Neural cell (in vitro differentiated cells): ENCODE measurements at regions not wholly inside any gene's neighbourhood (a gene's known extent, or its start where the extent isn't known, plus 50 kb on each side); places are given as distances from the start of the nearest gene placed in this dataset.

ENCODE experiments used
- H2AFZ ChIP-seq: fragments of 200-600, 300-800 bp; sonication (generic), shearing (Covaris generic); 2 replicates; pipeline ENCODE4 v1.6.0; 2014; ENCODE audit warnings: low read depth, mild to moderate bottlenecking, antibody characterized with exemption, low read length, moderate library complexity
- H3F3A ChIP-seq: fragments of 200-600 bp; shearing (Covaris generic); 2 replicates; pipeline ENCODE4 v1.6.1; 2016; ENCODE audit warnings: mild to moderate bottlenecking, moderate library complexity, mixed read lengths, antibody characterized with exemption, low read length; ENCODE audit not compliant: insufficient read depth, poor library complexity, severe bottlenecking
- H3K27ac ChIP-seq: fragments of 200-600, 300-800 bp; sonication (generic), shearing (Covaris generic); 2 replicates; pipeline ENCODE4 v1.5.1; 2014; ENCODE audit warnings: mild to moderate bottlenecking, low read length, moderate library complexity
- H3K27me3 ChIP-seq: fragments of 300-800, 200-600 bp; sonication (generic), shearing (Covaris generic); 2 replicates; pipeline ENCODE4 v1.6.0; 2014; ENCODE audit warnings: mild to moderate bottlenecking, low read depth, low read length, moderate library complexity; ENCODE audit not compliant: insufficient read depth
- H3K36me3 ChIP-seq: fragments of 300-800, 200-600 bp; sonication (generic), shearing (Covaris generic); 2 replicates; pipeline ENCODE4 v1.5.1; 2014; ENCODE audit warnings: mild to moderate bottlenecking, antibody characterized with exemption, low read length, moderate library complexity; ENCODE audit not compliant: insufficient read depth
- H3K4me2 ChIP-seq: fragments of 300-800, 200-600 bp; sonication (generic), shearing (Covaris generic); 2 replicates; pipeline ENCODE4 v1.6.0; 2014; ENCODE audit warnings: mild to moderate bottlenecking, low read length
- H3K4me3 ChIP-seq: fragments of 300-800, 200-600 bp; sonication (generic), shearing (Covaris generic); 2 replicates; pipeline ENCODE4 v1.5.1; 2014; ENCODE audit warnings: mild to moderate bottlenecking, low read length, moderate library complexity
- H3K79me2 ChIP-seq: fragments of 200-600 bp; shearing (Covaris generic); replicated peaks from 2 replicates; pipeline ENCODE4 v1.6.0; 2014; ENCODE audit warnings: mild to moderate bottlenecking, low read length, moderate library complexity; ENCODE audit not compliant: insufficient read depth
- H3K9ac ChIP-seq: fragments of 300-800, 200-600 bp; sonication (generic), shearing (Covaris generic); 2 replicates; pipeline ENCODE4 v1.6.1; 2016; ENCODE audit warnings: mild to moderate bottlenecking, low read length, mixed read lengths
- H3K9me2 ChIP-seq: fragments of 200-600 bp; shearing (Covaris generic); 2 replicates; pipeline ENCODE4 v1.6.1; 2016; ENCODE audit warnings: mild to moderate bottlenecking, low read length, mixed read lengths; ENCODE audit not compliant: insufficient read depth
- H3K9me3 ChIP-seq: fragments of 200-600, 300-800 bp; sonication (generic), shearing (Covaris generic); 2 replicates; pipeline ENCODE4 v1.6.1; 2016; ENCODE audit warnings: mild to moderate bottlenecking, mixed run types, low read length, moderate library complexity, mixed read lengths
- H4K20me1 ChIP-seq: fragments of 200-600 bp; shearing (Covaris generic); 2 replicates; pipeline ENCODE4 v1.6.1; 2016; ENCODE audit warnings: mild to moderate bottlenecking, mixed run types; ENCODE audit not compliant: insufficient read depth
- CTCF ChIP-seq: fragments of 450-650 bp; IDR thresholded peaks from 2 replicates; pipeline ENCODE4 v1.5.1; 2014; ENCODE audit warnings: antibody characterized with exemption, mild to moderate bottlenecking, moderate library complexity; ENCODE audit not compliant: poor library complexity, severe bottlenecking
- EP300 ChIP-seq: fragments of 450-650 bp; conservative IDR thresholded peaks from 2 replicates; pipeline ENCODE4 v1.6.1; 2014; ENCODE audit warnings: antibody characterized with exemption, mild to moderate bottlenecking, moderate library complexity; ENCODE audit not compliant: poor library complexity, severe bottlenecking
- EZH2 ChIP-seq: fragments of 200-600, 300-800 bp; shearing (Covaris generic), sonication (generic); IDR thresholded peaks from 2 replicates; pipeline ENCODE4 v1.6.1; 2014; ENCODE audit warnings: antibody characterized with exemption, low read length, borderline replicate concordance, mild to moderate bottlenecking; ENCODE audit not compliant: insufficient read depth, poor library complexity, severe bottlenecking
- MXI1 ChIP-seq: fragments of 450-650 bp; conservative IDR thresholded peaks from 2 replicates; pipeline ENCODE4 v1.6.1; 2014; ENCODE audit warnings: antibody characterized with exemption, mild to moderate bottlenecking; ENCODE audit not compliant: poor library complexity, severe bottlenecking
- POLR2AphosphoS5 ChIP-seq: IDR thresholded peaks from 2 replicates; pipeline ENCODE4 v1.6.1; 2012
- RAD21 ChIP-seq: fragments of 450-650 bp; conservative IDR thresholded peaks from 2 replicates; pipeline ENCODE4 v1.6.1; 2014; ENCODE audit warnings: antibody characterized with exemption, mild to moderate bottlenecking, moderate library complexity
- REST ChIP-seq: IDR thresholded peaks from 2 replicates; pipeline ENCODE4 v1.6.1; 2012; ENCODE audit warnings: borderline replicate concordance
- SMC3 ChIP-seq: fragments of 450-650 bp; conservative IDR thresholded peaks from 2 replicates; pipeline ENCODE4 v1.6.1; 2014; ENCODE audit warnings: antibody characterized with exemption, mild to moderate bottlenecking, moderate library complexity; ENCODE audit not compliant: poor library complexity
- TAF1 ChIP-seq: IDR thresholded peaks from 2 replicates; pipeline ENCODE4 v1.6.1; 2012; ENCODE audit warnings: low read depth

GRCh38 chr1:70737125-70737524 is 310.5 kb downstream of the PTGER3 start:
- Histone ChIP-seq H3K4me2 (no peak overlapping the region), H3F3A (no peaks in the 10 kb centered on the region), H3K27ac (no peak overlapping the region), H4K20me1 (no peaks in the 10 kb centered on the region), H2AFZ (no peak overlapping the region), H3K27me3 (no peaks in the 10 kb centered on the region), H3K9ac (no peak overlapping the region), H3K79me2 (no peaks in the 10 kb centered on the region), H3K9me2 (no peaks in the 10 kb centered on the region), H3K36me3 (no peaks in the 10 kb centered on the region), H3K4me3 (no peak overlapping the region), H3K9me3 (peaks cover under 1% of the 10 kb centered on the region)
- TF ChIP-seq TAF1 = no peak
- TF ChIP-seq MXI1 = no peak
- TF ChIP-seq SMC3 = no peak
- TF ChIP-seq POLR2AphosphoS5 = no peak
- no peak for TF ChIP-seq EZH2
- TF ChIP-seq REST = no peak
- TF ChIP-seq RAD21 = no peak
- TF ChIP-seq CTCF = no peak
- TF ChIP-seq EP300 = no peak

- no peaks in the 10 kb centered on the region for H3K36me3 ChIP-seq
- no peaks in the 10 kb centered on the region for H3F3A ChIP-seq
- no peaks in the 10 kb centered on the region for H3K9me2 ChIP-seq
- H3K9ac ChIP-seq = no peak overlapping the region
- H2AFZ ChIP-seq = no peak overlapping the region
- no peaks in the 10 kb centered on the region for H4K20me1 ChIP-seq
- no peak overlapping the region for H3K27ac ChIP-seq
- peaks cover 6% of the 10 kb centered on the region for H3K9me3 ChIP-seq
- TF ChIP-seq CTCF (no peak), EP300 (no peak), SMC3 (no peak), RAD21 (no peak), REST (no peak), TAF1 (no peak), MXI1 (no peak)
- no peak overlapping the region for H3K4me3 ChIP-seq
- H3K79me2 ChIP-seq = no peaks in the 10 kb centered on the region
- no peak overlapping the region for H3K4me2 ChIP-seq
- H3K27me3 ChIP-seq = no peaks in the 10 kb centered on the region
Measured at GRCh38 chr1:70738624-70739023, 309.0 kb downstream of the PTGER3 start.
